ENCODE measurements at regions not wholly inside any gene's neighbourhood (a gene's known extent, or its start where the extent isn't known, plus 50 kb on each side); places are given as distances from the start of the nearest gene placed in this dataset.
"Not testable (repeated sequence)": the region's sequence is repeated elsewhere in the genome, so short reads cannot be mapped to it uniquely, and the experiment has no call there.

DNA sequence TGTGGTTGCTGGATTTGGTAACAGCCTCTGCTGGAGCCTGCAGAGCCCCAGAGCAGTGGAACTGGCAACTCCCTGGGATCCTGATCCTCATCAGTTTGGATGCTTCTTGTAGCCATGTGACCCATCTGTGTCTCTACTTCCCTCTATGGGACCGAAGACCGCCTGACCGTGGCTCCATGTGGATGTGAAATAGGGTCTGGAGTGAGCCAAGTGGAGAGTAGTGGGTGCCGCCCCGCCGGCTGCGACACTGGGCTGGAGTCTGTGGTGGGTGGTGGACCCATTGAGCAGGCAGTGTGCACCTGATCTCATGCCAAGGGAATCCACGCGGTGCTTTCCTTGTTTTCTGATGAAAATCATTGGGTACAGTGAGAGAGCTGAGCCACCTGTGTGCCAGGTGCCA is 543.2 kb upstream of the B3GAT1 start:
- Histone ChIP-seq H3K9ac (ENCODE audit: low read depth, low read length) (no peak overlapping the region), H3K36me3 (ENCODE audit: insufficient read depth, low read length) (no peaks in the 10 kb centered on the region), H3K9me3 (ENCODE audit: control insufficient read depth, insufficient read depth, low read length) (no peaks in the 10 kb centered on the region), H3K4me1 (ENCODE audit: insufficient read depth, low read length) (peaks cover 17% of the 10 kb centered on the region)

DNA sequence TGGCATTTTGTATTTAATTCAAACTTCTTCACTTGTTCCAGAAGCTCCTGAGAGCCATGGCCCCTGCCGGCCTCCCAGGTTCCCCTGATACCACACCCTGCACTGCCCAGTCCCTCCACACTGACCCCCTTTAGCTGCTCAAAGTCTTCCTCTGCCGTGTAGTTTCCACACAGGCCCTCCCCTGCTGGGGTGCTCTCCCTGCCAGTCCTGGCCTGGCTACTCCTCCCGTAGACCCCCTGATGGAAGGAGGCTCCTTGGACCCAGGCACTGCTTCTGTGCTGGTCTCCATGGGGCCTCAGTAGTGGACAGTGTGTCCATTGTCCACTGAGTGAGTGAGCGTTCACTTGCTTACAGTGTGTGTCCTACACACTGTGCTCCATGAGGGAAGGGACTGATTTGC is 542.4 kb upstream of the B3GAT1 start:
- H3K4me1 ChIP-seq (ENCODE audit: insufficient read depth, low read length): peaks cover 17% of the 10 kb centered on the region
- not testable (repeated sequence) for H3K36me3 ChIP-seq (ENCODE audit: insufficient read depth, low read length); H3K9ac ChIP-seq (ENCODE audit: low read depth, low read length); H3K9me3 ChIP-seq (ENCODE audit: control insufficient read depth, insufficient read depth, low read length)

DNA sequence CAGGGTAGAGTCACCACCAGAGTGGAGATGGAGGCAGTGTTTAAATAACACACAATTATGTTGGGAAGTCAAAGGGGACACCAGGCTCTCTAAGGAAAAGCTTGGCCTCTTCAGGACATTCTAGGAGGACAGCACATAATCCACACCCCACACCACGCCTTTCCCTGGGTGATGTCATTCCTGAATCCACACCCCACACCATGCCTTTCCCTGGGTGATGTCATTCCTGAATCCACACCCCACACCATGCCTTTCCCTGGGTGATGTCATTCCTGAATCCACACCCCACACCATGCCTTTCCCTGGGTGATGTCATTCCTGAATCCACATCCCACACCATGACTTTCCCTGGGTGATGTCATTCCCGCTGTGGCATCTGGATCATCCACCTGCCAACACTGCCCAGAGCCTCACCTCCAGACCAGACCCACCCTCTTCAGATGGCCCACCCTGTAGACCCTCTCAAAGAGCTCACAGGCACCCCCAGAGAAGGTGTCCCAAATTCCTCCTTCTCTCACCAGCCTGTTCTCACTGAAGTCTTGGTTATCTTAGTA is 541.5 kb upstream of the B3GAT1 start:
- peaks cover 17% of the 10 kb centered on the region for H3K4me1 ChIP-seq (ENCODE audit: insufficient read depth, low read length)
- not testable (repeated sequence) for H3K9ac ChIP-seq (ENCODE audit: low read depth, low read length); H3K36me3 ChIP-seq (ENCODE audit: insufficient read depth, low read length); H3K9me3 ChIP-seq (ENCODE audit: control insufficient read depth, insufficient read depth, low read length)

DNA sequence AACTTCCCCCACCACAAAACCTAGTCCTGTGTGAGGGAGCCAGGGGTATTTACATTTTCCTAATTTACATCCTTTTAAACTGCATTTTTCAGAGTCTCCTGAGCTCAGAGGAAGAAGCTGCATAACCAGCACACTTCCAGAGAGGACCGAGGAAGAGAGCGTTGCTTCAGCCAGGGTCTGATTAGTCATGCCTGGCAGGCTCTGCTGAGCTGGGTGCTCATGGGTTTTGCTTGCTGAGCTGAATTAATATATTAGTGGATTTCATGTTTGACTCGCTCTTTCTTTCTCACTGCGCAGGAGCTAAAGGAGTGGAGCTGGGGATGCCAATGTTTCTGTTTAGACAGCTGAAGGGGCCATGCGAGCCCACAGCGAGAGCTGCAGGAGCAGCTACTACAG is 539.3 kb upstream of the B3GAT1 start:
- H3K9ac ChIP-seq (ENCODE audit: low read depth, low read length): no peak overlapping the region
- no peaks in the 10 kb centered on the region for H3K36me3 ChIP-seq (ENCODE audit: insufficient read depth, low read length)
- H3K4me1 ChIP-seq (ENCODE audit: insufficient read depth, low read length): peaks cover 17% of the 10 kb centered on the region
- no peaks in the 10 kb centered on the region for H3K9me3 ChIP-seq (ENCODE audit: control insufficient read depth, insufficient read depth, low read length)

DNA sequence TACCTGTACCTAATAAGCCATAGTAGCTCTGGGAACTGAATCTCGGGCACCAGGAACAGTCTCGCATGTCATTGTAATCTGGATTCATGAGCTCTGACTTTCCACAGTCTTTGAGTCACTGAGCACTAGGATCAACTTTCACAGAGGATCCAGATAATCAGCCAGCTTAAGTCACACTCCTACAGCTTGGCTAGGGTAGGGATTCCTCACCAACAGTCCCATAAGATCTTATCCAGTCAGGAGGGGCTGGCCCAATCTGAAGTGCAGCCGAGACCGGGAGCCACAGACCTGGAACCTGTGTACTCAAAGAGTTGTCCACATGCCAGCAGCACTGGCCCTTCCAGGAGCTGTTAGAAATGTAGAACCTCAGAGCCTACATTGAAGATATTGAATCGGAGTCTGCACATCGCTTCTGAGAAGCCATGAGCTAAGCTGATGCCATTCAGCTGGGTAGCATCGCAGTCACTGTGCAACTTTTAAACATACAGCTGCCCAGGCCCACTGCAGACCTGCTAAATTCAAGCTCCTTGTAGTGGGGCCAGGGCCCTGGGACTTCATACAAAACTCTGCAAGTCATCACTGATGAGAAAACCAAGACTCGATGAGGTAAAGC is 538.8 kb upstream of the B3GAT1 start:
- peaks cover 17% of the 10 kb centered on the region for H3K4me1 ChIP-seq (ENCODE audit: insufficient read depth, low read length)
- H3K9ac ChIP-seq (ENCODE audit: low read depth, low read length): no peak overlapping the region
- H3K36me3 ChIP-seq (ENCODE audit: insufficient read depth, low read length): no peaks in the 10 kb centered on the region

DNA sequence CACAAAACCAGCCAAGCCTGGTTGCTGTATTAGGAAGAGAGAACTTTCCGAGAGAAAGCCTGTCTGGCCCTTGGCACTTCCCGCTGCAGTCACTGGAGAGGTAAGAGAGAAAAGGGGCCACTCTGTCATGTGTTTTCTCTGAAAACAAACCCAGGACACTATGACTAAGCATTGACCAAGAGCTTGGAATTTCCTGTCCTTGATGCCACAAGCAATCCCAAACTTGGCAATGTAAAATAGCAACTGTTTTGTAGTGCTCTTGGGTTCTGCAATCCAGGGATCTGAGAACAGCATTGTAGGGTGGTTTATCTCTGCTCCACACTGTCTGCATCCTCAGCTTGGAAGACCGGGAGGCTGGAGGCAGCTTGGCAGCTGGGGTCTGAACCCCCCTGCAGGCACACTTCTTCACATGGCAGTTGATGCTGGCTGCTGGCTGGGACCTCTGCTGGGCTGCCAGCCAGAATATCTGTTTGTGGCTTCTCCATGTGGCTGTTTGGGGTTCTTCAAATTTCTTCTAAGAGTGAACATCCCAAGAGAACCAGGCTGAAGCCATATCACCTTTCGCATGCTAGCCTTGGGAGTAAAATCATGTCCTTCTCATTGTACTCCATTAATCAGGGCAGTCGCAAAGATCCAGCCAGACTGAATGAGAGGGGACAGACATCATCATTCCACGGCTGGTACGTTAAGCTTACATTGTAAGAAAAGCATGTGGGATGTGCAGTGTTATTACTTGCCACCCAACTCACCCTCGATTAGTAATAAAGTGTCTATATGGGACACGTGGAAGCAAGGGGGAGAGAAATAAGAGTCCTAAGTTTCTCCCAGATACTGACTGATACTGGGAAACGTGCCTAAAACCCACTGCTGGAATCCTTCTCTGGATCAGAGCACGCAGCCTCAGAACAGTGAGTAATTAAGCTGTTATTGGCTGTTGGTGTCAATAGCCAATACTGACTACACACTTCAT is 537.4 kb upstream of the B3GAT1 start:
- peaks cover 17% of the 10 kb centered on the region for H3K4me1 ChIP-seq (ENCODE audit: insufficient read depth, low read length)
- H3K9ac ChIP-seq (ENCODE audit: low read depth, low read length): no peak overlapping the region
- no peaks in the 10 kb centered on the region for H3K9me3 ChIP-seq (ENCODE audit: control insufficient read depth, insufficient read depth, low read length)
- H3K36me3 ChIP-seq (ENCODE audit: insufficient read depth, low read length): no peaks in the 10 kb centered on the region

More for the DNA sequence above, 538.8 kb upstream of the B3GAT1 start:
- no peaks in the 10 kb centered on the region for H3K9me3 ChIP-seq (ENCODE audit: control insufficient read depth, insufficient read depth, low read length)

DNA sequence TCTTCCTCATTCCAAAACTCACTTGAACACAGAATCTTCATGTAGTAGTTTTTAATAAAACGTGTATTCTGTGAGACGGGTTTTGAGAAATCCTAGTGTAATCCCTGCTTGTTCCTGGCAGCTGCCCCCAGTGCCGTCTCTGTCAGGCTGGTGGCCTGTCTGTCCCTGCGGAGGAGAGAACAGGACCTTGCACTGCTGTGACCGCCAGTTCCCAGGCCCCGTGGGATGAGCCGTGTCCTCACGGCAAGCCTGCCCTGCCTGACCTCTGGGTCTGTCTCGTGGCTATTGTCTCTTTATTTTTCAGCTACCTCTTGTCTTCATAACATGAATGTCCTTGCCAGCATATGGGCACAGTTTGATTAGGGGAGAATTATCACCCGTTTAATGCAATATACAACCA is 535.5 kb upstream of the B3GAT1 start:
- Histone ChIP-seq H3K9me3 (ENCODE audit: control insufficient read depth, insufficient read depth, low read length) (no peaks in the 10 kb centered on the region), H3K9ac (ENCODE audit: low read depth, low read length) (no peak overlapping the region), H3K36me3 (ENCODE audit: insufficient read depth, low read length) (no peaks in the 10 kb centered on the region), H3K4me1 (ENCODE audit: insufficient read depth, low read length) (peaks cover 22% of the 10 kb centered on the region)

DNA sequence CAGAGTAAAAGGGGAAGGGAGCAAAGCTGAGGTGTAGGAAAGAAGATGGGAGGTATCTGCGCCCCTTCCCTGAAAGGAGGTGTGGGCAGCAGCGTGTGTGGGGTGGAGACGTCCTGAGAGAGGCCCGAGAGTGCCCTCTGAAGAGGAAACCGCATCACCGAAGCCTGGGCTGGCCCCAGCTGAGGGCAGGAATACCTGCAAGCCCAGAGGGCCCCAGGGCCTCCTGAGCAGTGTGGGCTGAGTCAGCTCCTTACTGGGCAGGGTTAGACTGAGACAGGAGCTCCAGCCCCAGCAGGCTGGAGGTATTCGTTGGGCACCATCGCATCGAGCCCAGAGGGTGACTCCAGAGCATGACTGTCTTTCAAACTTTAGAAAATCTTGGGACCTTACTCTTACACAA is 534.0 kb upstream of the B3GAT1 start:
- Histone ChIP-seq H3K9ac (ENCODE audit: low read depth, low read length) (no peak overlapping the region), H3K4me1 (ENCODE audit: insufficient read depth, low read length) (peaks cover 9% of the 10 kb centered on the region), H3K36me3 (ENCODE audit: insufficient read depth, low read length) (no peaks in the 10 kb centered on the region), H3K9me3 (ENCODE audit: control insufficient read depth, insufficient read depth, low read length) (no peaks in the 10 kb centered on the region)

DNA sequence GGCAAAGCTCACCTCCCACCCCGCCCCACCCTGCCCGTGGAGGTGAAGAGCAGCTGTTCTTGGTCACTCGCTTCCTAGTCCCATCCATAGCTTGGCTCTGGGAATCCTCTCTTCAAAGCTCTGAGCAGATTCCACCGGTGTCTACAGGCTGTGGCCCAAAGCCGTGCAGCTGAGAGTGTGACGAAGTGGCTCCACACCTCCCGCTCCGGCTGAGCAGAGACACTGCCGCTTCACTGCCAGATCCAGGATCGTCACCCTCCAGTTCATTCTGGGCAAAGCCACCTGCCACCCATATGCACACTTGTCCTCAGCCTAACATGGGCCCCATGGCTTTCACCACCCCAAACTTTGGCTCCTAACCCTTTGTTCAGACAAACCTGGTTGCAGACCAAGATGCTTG is 532.9 kb upstream of the B3GAT1 start:
- no peaks in the 10 kb centered on the region for H3K36me3 ChIP-seq (ENCODE audit: insufficient read depth, low read length)
- H3K9me3 ChIP-seq (ENCODE audit: control insufficient read depth, insufficient read depth, low read length): no peaks in the 10 kb centered on the region
- peaks cover 4% of the 10 kb centered on the region for H3K4me1 ChIP-seq (ENCODE audit: insufficient read depth, low read length)
- no peak overlapping the region for H3K9ac ChIP-seq (ENCODE audit: low read depth, low read length)

DNA sequence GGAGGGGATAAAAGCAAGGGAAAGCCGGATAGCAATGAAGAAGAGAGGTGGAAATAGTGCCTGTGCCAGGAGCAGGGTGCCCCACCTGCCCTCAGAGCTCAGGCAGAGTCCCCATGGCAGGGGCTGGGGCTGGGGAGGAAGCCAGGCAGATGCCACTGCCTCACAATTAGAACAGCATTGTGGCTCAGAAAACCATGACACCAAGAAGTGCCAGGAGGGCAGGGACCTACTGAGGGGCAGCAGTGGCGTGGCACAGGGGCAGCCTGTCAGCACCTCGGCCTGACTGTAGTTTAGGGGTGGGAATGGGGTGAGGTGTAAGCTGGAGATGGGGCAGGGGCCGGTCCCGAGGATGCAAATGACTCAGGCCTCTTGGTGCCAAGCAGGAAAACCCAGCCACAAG is 532.1 kb upstream of the B3GAT1 start:
- Histone ChIP-seq H3K9me3 (ENCODE audit: control insufficient read depth, insufficient read depth, low read length) (no peaks in the 10 kb centered on the region), H3K4me1 (ENCODE audit: insufficient read depth, low read length) (peaks cover 4% of the 10 kb centered on the region), H3K9ac (ENCODE audit: low read depth, low read length) (no peak overlapping the region), H3K36me3 (ENCODE audit: insufficient read depth, low read length) (no peaks in the 10 kb centered on the region)

DNA sequence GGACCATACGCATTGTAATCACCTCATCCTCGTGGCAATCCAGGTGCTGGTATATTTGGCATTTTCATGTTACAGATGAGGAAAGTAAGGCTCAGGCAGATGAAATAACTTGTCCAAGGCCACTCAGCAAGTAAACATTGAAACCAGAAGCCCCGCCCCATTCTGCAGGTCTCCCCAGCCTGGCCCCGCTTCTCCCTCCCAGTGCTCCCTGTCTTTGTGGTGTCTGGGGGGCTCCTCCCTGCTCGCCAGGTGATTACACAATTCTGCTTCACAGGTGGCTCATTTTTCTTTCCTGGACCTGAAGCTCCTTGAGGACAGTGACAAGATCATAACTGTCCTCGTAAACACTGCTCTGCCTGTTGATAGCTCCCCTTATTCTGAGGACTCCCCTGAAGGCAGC is 531.5 kb upstream of the B3GAT1 start:
- no peaks in the 10 kb centered on the region for H3K36me3 ChIP-seq (ENCODE audit: insufficient read depth, low read length)
- no peaks in the 10 kb centered on the region for H3K9me3 ChIP-seq (ENCODE audit: control insufficient read depth, insufficient read depth, low read length)
- H3K4me1 ChIP-seq (ENCODE audit: insufficient read depth, low read length): peaks cover 4% of the 10 kb centered on the region
- no peak overlapping the region for H3K9ac ChIP-seq (ENCODE audit: low read depth, low read length)

DNA sequence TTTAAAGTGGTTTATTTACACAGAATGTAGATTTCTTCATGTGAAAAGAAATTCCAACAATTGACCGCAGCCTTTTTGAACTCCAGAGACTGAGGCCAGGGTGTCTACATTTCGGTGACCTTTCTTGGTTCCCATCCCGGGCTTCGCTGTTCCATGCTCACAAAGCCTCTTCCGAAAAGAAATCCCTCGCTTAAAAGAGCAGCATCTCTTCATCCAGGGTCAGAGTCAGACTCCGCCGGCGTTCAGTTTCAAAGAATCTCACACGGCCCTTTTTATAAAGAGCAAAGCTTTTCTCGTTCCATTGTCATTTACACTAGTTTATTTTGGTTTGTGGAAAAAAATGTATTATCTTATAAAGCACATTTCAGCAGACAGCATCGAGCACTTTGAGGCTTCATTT is 530.6 kb upstream of the B3GAT1 start:
- Histone ChIP-seq H3K9me3 (ENCODE audit: control insufficient read depth, insufficient read depth, low read length) (no peaks in the 10 kb centered on the region), H3K4me1 (ENCODE audit: insufficient read depth, low read length) (peaks cover 4% of the 10 kb centered on the region), H3K9ac (ENCODE audit: low read depth, low read length) (no peak overlapping the region), H3K36me3 (ENCODE audit: insufficient read depth, low read length) (no peaks in the 10 kb centered on the region)

DNA sequence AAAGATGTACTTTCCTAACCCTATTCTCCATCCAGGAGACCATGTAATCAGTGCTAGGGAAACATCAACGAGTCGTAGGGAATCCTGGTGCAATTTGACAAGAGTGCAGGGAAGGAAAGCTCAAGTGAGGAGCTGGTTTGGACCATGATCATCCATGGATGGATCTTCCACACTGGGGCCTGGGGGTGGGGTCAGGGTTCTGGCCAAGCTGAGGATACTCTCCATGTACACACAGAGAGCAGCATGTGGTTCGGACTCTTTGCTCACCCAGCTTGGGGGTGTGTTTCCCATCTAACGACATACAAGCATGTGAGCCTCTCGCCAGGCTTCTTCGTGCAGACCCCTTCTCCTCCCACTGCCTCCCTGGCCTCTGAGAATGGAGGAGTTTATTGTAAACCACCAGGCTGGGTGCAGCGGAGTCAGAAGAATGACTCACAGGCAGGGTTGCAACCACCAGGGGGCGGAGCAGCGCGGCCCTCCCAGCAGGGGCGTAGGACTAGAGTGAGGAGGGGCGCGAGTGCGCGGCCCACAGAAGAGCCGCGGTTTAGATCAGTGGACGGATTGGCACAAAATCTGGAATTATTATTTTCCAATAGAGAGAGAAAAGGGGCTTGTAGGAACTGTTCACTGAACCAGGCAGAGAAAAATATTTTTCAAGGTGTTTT is 530.0 kb upstream of the B3GAT1 start:
- not testable (repeated sequence) for H3K4me1 ChIP-seq (ENCODE audit: insufficient read depth, low read length); H3K9ac ChIP-seq (ENCODE audit: low read depth, low read length)

DNA sequence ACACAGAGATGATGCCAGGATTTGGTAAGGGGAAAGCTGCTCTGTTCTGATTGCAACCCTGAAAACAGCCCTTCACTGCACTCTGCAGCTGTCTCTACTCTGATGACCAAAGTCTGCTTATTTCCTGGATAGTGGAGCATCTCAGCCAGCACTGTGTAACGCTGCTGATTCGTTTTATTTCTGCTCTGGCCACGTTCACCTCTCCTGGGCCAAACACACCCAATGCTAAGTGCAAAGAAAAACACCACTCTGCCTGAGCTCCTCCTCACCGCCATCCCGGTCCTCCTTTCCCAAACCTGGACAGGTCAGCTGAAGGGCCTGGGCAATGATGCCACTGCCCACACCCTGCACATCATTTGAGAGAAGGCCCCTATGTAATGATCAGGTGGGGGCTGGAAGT is 529.3 kb upstream of the B3GAT1 start:
- H3K9ac ChIP-seq (ENCODE audit: low read depth, low read length): no peak overlapping the region
- H3K4me1 ChIP-seq (ENCODE audit: insufficient read depth, low read length): peaks cover 4% of the 10 kb centered on the region
- H3K36me3 ChIP-seq (ENCODE audit: insufficient read depth, low read length): no peaks in the 10 kb centered on the region

More for the DNA sequence above, 530.0 kb upstream of the B3GAT1 start:
- H3K36me3 ChIP-seq (ENCODE audit: insufficient read depth, low read length); H3K9me3 ChIP-seq (ENCODE audit: control insufficient read depth, insufficient read depth, low read length): not testable (repeated sequence)

More for the DNA sequence above, 529.3 kb upstream of the B3GAT1 start:
- peaks cover 2% of the 10 kb centered on the region; the same call in 1 of the 2 replicates for H3K9me3 ChIP-seq (ENCODE audit: control insufficient read depth, insufficient read depth, low read length)

Data from ES-I3 (cell line).